Calu3 (cell line): ENCODE measurements at regions not wholly inside any gene's neighbourhood (a gene's known extent, or its start where the extent isn't known, plus 50 kb on each side); places are given as distances from the start of the nearest gene placed in this dataset.

ENCODE experiments used
- BruUV-seq: library from RNA; stranded (reverse); fragments of 400-500 nt; replicated peaks from 2 replicates; lab custom pipeline; 2021; lab: Mats Ljungman, UMichigan
- CTCF ChIA-PET: fragments of 300-600 bp; sonication (Branson Sonifier 250); formaldehyde crosslinking; loops from one replicate; lab custom pipeline; 2022; ENCODE audit warnings: antibody characterized with exemption; lab: Charles Lee
- DNase-seq: peaks from one replicate; pipeline ENCODE4 v3.0.0; 2022
- H3K27ac Mint-ChIP-seq: one replicate; pipeline ENCODE4 v1.8.0; 2022; ENCODE audit warnings: mixed read lengths; ENCODE audit not compliant: unreplicated experiment
- H3K27me3 Mint-ChIP-seq: one replicate; pipeline ENCODE4 v1.8.0; 2022; ENCODE audit warnings: mixed read lengths; ENCODE audit not compliant: unreplicated experiment
- H3K36me3 Mint-ChIP-seq: one replicate; pipeline ENCODE4 v1.8.0; 2022; ENCODE audit warnings: mild to moderate bottlenecking, moderate library complexity, mixed read lengths; ENCODE audit not compliant: insufficient read depth, unreplicated experiment
- H3K4me1 Mint-ChIP-seq: one replicate; pipeline ENCODE4 v1.8.0; 2022; ENCODE audit warnings: mild to moderate bottlenecking, low read depth, mixed read lengths; ENCODE audit not compliant: unreplicated experiment
- H3K4me3 Mint-ChIP-seq: one replicate; pipeline ENCODE4 v1.8.0; 2022; ENCODE audit warnings: mild to moderate bottlenecking, low read depth, moderate library complexity, mixed read lengths; ENCODE audit not compliant: unreplicated experiment
- H3K9me3 Mint-ChIP-seq: one replicate; pipeline ENCODE4 v1.8.0; 2022; ENCODE audit warnings: low read depth, mixed read lengths; ENCODE audit not compliant: unreplicated experiment
- CTCF ChIP-seq: fragments of 200-600 bp; IDR thresholded peaks from one replicate; pipeline ENCODE4 v1.8.0; 2022; ENCODE audit warnings: antibody characterized with exemption; ENCODE audit not compliant: unreplicated experiment
- intact Hi-C: fragments of 100-400 bp; cut with micrococcal nuclease; formaldehyde crosslinking; loops from one replicate; pipeline ENCODE4 v1.10.0; 2022; ENCODE audit not compliant: unreplicated experiment

DNA sequence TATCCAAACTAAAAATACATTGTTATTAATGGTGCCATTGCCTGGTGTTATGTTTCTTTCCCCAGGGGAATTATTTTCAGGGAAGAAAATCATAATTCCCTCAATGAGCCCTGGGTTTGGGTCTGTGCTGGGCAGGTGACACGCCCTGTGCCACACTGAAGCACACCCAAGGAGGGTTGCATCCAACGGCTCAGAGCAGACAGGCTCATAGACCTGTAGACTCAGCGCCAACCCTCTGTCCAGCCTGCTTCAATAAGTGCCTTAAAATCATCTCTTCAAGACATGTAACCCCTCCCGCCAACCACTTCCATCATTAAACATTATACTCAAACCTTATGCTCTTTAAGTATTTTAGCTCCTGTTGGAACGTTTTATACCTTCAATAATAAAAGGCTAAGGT, 225.3 kb upstream of the CDH4 start:
- CTCF ChIA-PET, result no interaction called here
- H3K9me3 Mint-ChIP-seq, result peaks cover 12% of the 10 kb centered on the region
- TF ChIP-seq CTCF, result no peak
- H3K4me1 Mint-ChIP-seq, result no peaks in the 10 kb centered on the region
- intact Hi-C loops, result no loop called here
- H3K4me3 Mint-ChIP-seq, result no peak overlapping the region
- no peaks in the 10 kb centered on the region for H3K27me3 Mint-ChIP-seq
- no peaks in the 10 kb centered on the region for H3K36me3 Mint-ChIP-seq
- BruUV-seq, result no TSS peak
- no peak for DNase-seq
- no peak overlapping the region for H3K27ac Mint-ChIP-seq

DNA sequence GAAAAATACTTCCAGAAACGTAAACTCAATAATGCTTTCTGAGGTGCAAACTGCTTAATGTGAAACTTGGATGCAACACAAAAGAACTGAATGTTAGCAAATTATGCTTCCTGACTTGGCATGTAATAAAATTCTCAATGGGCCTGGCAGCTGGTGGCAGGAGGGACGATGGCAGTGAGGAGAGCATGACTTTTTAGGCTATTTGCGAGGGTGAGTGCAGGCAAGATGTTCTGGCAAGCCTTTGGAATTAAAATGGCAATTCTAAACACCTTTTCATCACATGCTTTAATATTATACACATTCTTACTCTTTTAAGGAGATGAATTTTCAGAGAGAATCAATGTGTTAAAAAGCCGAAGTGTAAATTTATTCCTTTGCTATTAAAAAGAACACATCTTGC, 224.8 kb upstream of the CDH4 start:
- H3K36me3 Mint-ChIP-seq, result no peaks in the 10 kb centered on the region
- intact Hi-C loops, result no loop called here
- no peak overlapping the region for H3K27ac Mint-ChIP-seq
- BruUV-seq, result no TSS peak
- no peaks in the 10 kb centered on the region for H3K4me1 Mint-ChIP-seq
- H3K27me3 Mint-ChIP-seq, result no peaks in the 10 kb centered on the region
- DNase-seq, result no peak
- CTCF ChIA-PET, result no interaction called here
- peaks cover 11% of the 10 kb centered on the region for H3K9me3 Mint-ChIP-seq
- H3K4me3 Mint-ChIP-seq, result no peak overlapping the region
- TF ChIP-seq CTCF, result no peak

GRCh38 chr20:61030130-61030529, 221.9 kb upstream of the CDH4 start:
- no peak for TF ChIP-seq CTCF
- no peak for DNase-seq
- H3K9me3 Mint-ChIP-seq, result peaks cover 10% of the 10 kb centered on the region
- no peaks in the 10 kb centered on the region for H3K36me3 Mint-ChIP-seq
- no peaks in the 10 kb centered on the region for H3K4me1 Mint-ChIP-seq
- H3K27me3 Mint-ChIP-seq, result no peaks in the 10 kb centered on the region
- CTCF ChIA-PET, result no interaction called here
- no peak overlapping the region for H3K27ac Mint-ChIP-seq
- no peak overlapping the region for H3K4me3 Mint-ChIP-seq
- intact Hi-C loops, result no loop called here
- no TSS peak for BruUV-seq

GRCh38 chr20:61031101-61031830, 220.8 kb upstream of the CDH4 start:
- Mint-ChIP-seq H3K27me3 (no peaks in the 10 kb centered on the region), H3K9me3 (peaks cover 10% of the 10 kb centered on the region), H3K27ac (no peak overlapping the region), H3K4me1 (no peaks in the 10 kb centered on the region), H3K4me3 (no peak overlapping the region), H3K36me3 (no peaks in the 10 kb centered on the region)
- CTCF ChIA-PET, result no interaction called here
- no TSS peak for BruUV-seq
- DNase-seq, result no peak
- intact Hi-C loops, result no loop called here
- TF ChIP-seq CTCF, result no peak
